Transverse colon (tissue), 4 donors: ENCODE measurements at regions not wholly inside any gene's neighbourhood (a gene's known extent, or its start where the extent isn't known, plus 50 kb on each side); places are given as distances from the start of the nearest gene placed in this dataset.

ENCODE experiments used
- EP300 ChIP-seq: sonication (generic); formaldehyde crosslinking; IDR thresholded peaks from one replicate; pipeline ENCODE4 v1.6.1; 2017; ENCODE audit warnings: antibody characterized with exemption, low read depth
- POLR2A ChIP-seq: fragments of 450-650 bp; IDR thresholded peaks from one replicate; pipeline ENCODE4 v1.6.1; 2016; ENCODE audit warnings: antibody characterized with exemption, mild to moderate bottlenecking, moderate library complexity
- POLR2AphosphoS5 ChIP-seq, 3 donors: sonication (generic); formaldehyde crosslinking; IDR thresholded peaks; one replicate each; pipeline ENCODE4 v1.6.1; 2016; ENCODE audit warnings: antibody characterized with exemption in 3 of 3
- TF ChIP-seq, protein P1 (sequence below), 5 experiments: fragments of 200-600 bp in 3 of 5; fragments of 450-650 bp in 2 of 5; sonication (generic) in 3 of 5; IDR thresholded peaks; 1 replicate in 2 of 5; 2 replicates in 3 of 5; pipeline ENCODE4 v1.5.1; 2016 to 2017; ENCODE audit warnings: antibody characterized with exemption in 5 of 5, inconsistent platforms in 3 of 5, mild to moderate bottlenecking in 2 of 5, moderate library complexity in 1 of 5

DNA sequence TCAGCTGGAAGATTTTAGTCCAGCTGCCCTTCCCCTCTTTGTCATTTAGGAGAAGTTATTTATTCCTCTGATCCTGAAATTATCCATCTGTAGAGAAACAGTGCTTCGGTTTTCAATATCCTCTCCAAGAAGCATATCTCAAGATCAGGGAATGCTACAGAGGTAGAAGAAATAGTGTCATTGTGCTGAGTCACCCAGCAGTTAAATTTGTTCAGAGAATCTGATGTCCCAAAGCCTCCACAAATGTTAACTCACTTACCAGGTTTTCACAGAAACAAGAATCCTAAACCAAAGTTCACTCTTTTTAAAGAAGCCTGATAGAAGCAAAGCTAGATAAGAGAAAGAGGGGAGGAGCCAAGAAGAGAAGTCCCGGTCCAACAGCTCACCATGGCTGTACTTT lies 480.7 kb upstream of the GYPC start:
- TF ChIP-seq, protein P1, sequence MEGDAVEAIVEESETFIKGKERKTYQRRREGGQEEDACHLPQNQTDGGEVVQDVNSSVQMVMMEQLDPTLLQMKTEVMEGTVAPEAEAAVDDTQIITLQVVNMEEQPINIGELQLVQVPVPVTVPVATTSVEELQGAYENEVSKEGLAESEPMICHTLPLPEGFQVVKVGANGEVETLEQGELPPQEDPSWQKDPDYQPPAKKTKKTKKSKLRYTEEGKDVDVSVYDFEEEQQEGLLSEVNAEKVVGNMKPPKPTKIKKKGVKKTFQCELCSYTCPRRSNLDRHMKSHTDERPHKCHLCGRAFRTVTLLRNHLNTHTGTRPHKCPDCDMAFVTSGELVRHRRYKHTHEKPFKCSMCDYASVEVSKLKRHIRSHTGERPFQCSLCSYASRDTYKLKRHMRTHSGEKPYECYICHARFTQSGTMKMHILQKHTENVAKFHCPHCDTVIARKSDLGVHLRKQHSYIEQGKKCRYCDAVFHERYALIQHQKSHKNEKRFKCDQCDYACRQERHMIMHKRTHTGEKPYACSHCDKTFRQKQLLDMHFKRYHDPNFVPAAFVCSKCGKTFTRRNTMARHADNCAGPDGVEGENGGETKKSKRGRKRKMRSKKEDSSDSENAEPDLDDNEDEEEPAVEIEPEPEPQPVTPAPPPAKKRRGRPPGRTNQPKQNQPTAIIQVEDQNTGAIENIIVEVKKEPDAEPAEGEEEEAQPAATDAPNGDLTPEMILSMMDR (IDR thresholded peaks at IDR 0.05), result no peak
- TF ChIP-seq POLR2AphosphoS5 (IDR thresholded peaks at IDR 0.05), result no peak
- TF ChIP-seq POLR2A, result no peak
- TF ChIP-seq EP300, result no peak
